ENCODE measurements at regions not wholly inside any gene's neighbourhood (a gene's known extent, or its start where the extent isn't known, plus 50 kb on each side); places are given as distances from the start of the nearest gene placed in this dataset.
A peak's percentile ranks its signal among the peaks of the same experiment; 100 is the strongest.

DNA sequence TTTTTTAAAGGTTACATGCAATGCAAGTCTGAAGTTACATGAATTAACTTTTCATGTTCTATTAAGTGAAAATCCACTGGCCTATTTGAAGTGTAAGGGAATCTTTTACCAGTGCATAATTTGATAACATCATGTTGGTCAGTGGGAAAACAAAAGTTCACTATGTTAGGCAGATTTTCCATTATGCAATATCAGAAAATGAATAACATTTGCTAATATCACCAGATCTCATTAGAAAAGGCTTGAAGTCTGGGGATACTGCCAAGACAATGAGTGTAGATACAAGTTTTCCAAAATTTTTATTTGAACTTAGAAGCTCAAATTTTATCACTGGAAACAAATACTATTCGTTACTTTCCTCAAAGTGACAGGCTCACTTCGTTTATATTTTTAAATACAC lies 296.4 kb upstream of the CDH4 start:
- DNase-seq (ENCODE audit: low read depth), result peak; percentile 61

DNA sequence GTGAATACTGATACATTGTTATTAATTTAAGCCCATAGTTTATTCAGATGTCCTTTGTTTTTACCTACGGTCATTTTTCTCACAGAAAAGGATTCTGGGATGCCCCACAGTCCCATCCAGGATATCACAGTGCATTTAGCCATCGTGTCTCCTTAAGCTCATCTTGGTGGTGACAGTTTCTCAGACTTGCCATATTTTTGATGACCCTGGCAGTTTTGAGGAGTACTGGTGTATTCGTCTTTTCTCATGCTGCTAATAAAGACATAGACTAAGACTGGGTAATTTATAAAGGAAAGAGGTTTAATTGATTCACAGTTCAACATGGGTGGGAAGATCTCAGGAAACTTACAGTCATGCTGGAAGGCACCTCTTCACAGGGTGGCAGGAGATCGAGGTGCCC lies 295.9 kb upstream of the CDH4 start:
- no peak for DNase-seq (ENCODE audit: low read depth)

DNA sequence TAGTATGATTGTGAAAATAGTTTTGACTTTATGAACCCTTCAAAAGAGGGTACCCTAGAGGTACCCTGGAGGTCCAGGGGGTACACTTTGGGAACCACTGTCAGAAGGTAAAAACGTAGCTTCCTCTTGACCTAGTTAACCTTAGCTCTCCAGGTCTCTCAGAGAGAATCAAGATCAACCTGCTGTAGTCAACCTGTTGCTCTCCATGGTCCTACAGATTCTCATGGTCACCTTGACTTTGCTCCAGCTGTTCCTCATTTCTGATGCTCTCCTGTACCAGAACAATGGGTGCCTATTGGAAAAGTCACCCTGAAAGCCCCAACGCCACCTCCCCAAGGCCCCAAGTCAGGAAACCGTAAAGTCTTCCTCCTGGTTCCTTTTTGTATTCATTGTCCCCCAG lies 294.4 kb upstream of the CDH4 start:
- no peak for DNase-seq (ENCODE audit: low read depth)

DNA sequence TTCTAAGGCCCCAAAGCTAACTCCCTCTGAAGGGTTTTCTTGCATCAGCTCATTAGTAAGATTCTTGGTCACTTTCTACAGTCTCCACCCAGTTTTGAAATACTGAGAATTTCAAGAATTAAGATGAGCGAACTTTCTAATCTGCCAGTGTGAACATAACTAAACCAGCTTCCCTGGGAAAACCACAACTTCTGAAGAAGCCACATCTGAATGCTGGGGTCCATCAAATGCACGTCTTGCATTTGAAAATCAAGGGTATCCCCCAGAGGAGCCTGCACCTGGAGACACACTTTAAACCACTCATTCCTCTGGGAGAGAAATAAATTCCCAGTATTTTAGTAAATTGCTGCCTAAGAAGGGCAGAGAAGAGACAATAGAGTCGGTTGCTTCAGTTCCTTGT lies 292.1 kb upstream of the CDH4 start:
- no peak for DNase-seq (ENCODE audit: low read depth)

DNA sequence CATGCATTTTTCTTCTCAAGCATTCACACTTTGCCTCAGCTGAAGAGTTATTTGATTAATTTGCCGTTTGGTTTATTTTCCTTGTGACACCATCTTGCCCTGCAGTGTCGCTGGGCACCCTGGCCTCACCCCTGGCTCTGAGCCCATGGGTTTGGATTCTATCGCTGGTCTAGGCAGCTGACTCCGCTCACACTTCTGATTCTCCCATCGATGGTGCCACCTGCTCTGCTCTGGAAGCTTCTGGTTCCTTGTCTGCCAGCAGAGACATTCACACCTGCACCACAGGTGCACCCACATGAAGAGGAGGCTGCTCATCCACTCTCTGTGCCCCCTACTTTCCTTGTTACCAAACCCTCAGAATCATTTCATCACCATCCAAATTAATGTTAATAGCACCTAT lies 291.6 kb upstream of the CDH4 start:
- DNase-seq (ENCODE audit: low read depth), result no peak

DNA sequence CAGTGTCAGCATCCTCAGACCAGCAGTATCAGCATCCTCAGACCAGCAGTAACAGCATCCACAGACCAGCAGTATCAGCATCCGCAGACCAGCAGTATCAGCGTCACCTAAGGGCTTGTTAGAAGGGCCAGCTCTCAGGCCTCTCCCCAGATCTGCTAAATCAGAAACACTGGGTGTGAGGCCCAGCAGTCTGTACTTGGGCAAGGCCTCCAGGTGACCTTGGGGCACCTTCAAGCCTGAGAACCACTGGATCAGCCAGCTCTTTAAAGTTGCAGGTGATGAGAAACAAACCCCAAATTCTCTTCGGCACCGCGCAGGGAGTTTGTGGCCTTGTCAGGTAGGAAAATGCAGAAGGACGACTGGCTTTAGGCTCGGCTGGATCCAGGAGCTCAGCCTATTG lies 290.5 kb upstream of the CDH4 start:
- no peak for DNase-seq (ENCODE audit: low read depth)

DNA sequence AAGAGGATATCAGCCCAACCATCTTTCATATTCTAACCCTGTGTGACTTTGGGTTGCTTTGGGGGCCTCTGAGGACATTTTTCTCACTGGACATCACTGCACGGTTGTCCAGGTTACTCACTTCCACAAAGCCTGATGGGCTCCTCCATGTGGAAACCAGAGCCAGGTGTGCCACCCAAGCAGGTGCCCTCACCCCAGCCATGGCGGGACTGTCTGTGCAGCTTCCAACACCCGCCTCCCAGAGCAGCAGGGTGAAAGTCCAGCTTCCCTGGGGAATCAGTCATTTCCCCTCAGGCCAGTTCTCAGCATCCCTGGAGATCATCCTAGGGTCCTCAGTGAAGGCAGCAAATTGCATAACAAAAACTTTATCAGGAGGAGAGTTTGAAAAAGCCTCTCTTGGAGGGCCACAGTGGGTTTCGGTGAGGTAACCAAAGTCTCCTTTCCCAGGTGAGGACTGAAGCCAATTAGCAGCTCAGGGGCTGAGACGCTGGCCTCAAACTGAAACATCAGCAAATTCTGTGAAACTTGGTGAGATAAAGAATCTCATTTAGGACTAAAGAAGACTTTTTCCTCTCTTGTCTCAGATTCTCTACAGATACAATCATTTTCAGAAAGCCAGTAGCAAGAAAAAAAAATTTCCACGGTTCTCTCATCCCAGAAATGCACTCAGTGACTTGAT lies 289.6 kb upstream of the CDH4 start:
- DNase-seq (ENCODE audit: low read depth), result no peak

DNA sequence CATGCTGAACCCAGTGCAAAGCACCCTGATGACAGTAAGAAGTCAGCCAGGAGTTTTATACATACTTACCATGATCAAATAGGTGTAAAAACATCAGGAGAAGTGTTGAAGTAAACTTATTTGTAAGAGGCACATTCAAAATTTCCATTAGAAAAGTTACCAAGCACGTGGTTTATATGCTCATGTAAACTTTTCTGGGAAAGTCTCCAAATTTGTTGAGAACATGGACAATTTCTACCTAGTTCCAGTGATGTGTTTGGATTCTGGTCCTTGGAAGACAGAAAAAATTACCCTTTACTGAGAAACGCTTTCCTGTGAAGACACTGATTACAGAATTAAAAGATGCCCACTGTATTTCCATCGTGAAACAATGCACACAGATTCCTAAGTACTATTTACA lies 288.9 kb upstream of the CDH4 start:
- no peak for DNase-seq (ENCODE audit: low read depth)

DNA sequence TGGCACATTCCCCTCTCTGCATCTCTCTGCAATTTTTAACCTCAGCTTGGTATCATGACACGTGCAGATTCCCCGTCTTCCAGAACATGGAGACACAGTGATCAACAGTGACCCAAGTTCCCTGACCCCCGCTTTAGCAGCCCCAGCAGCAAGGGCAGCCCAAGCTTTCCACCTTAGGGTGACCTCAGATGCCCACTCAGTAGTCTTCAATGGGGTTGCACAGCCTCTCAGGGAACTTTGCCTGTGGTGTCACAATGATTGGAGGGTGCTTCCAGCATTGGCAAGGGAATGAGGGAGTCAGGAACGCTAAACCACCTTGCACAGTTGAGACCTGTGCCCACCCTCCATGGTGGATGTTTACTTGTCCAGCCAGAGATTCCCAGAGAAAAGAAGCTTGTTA lies 287.1 kb upstream of the CDH4 start:
- DNase-seq (ENCODE audit: low read depth), result no peak

DNA sequence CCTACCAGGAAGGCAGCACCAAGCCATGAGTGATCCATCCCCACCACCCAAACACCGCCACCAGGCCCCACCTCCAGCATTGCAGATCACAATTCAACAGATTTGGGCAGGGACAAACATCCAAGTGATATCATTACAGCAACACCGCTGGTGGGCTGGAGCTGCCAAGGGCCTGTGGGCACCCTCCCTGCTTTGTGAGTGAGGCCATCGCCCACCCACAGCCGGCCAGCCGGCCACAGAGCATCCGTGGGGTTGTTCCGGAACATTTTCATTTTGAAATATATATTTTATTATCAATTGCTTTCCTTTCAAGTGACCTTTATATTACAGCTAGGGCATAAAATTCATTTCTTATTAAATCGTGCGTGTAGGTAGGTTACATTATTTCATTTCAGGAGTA lies 286.0 kb upstream of the CDH4 start:
- no peak for DNase-seq (ENCODE audit: low read depth)

DNA sequence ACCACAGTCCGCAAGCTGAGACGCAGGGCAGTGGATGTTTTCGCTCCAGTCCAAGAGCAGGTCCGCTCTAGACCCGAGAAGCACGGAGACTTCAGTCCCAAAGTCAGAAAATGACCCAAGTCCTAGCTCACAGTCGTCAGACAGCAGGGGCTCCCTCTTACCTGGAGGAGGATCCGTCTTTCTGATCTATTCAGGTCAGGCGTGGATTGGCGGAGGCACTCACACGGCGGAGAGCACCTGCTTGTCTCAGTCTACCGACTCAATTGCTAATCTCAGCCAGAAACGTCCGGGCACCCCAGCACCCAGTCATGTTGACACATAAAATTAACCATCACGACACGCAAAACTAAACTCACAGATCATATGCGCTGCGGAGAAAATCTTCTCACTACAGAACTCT lies 285.3 kb upstream of the CDH4 start:
- DNase-seq (ENCODE audit: low read depth), result no peak

DNA sequence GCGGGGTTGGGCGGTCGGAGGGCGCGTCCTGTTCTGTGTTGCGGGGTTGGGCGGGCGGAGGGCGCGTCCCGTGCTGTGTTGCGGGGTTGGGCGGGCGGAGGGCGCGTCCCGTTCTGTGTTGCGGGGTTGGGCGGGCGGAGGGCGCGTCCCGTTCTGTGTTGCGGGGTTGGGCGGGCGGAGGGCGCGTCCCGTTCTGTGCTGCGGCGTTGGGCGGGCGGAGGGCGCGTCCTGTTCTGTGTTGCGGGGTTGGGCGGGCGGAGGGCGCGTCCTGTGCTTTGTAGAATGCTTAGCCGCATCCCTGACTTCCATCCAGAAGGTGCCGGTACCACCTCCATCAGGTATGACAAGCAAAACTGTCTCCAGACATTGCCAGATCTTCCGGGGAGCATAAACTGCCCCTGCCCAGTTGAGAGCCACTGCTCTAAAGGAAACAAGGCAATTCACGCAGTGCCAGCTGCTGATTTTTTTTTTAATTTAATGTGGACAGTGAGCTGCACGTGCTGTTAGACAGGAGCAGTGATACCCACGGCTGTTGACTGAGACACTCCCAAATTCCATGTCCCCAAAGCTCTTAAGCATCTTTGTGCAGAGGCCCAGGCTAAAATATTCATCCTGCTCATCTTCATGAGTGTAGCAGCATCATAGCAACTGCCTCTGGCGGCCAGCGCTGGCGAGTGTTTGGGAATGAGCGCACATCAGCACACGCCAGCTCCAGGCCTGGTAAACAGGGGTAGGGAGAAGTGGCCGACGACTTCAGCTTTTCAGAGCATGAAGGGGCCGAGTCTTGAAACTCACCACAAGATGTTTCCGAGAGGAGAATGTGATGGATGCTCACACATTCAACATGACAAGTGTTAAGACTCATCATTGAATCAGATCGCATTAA lies 284.4 kb upstream of the CDH4 start:
- no peak for DNase-seq (ENCODE audit: low read depth)

DNA sequence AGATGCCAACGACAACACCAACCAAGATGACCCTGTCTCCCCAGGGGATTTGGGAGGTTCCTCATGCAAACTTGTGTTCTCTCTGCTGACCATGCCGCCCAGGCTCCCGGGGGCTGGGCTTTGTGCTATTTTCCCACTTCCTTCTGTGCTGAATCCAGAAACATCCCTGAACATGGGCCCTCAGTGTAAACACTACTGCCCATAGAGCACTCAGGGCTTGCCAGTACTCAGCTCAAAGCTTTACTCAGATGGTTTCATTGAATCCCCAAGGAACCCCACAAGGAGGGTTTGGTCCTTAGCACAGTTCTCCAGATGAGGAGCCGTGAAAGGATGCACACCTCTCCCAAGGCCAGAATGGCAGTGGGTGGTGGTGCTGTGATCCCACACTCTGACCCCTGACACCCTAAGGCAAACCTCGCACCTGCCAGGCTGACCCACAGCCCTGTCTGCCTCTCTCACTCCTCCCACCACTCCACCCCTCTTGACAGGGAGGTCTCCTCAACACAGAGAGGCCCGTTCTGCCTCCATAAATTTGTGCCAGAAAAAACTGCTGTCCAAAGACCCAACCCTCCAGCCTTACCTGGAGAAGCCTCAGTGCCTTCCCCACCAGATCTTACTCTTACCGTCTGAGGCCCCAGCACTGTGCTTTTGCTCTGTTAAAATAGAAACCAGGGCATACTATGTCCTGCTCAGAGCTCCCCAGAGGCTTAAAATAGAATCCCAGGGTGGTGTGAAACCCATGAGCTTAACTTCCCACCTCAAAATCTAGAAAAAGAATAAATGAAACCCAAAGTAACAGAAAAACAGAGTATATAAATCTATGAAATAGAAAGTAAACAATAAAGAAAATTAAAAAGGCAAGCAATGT lies 283.0 kb upstream of the CDH4 start:
- no peak for DNase-seq (ENCODE audit: low read depth)

DNA sequence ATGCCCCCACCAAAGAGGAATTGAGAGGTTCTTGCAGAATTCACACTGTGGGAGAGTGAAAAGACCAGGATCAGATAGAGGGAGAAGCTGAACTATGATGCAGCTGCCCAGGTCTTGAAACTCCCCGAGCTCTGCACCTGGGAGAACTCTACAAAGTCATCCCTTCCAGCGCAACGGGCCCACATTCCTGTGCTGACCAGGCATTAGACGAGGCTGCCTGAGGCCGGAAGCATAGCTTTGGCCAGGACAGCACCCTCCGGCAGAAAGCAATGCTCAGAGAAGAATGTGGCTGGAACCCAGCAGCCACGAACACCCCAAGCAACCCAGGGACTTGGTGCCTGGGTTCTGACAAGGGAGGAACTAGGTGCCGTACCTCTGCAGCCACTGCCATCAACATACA lies 281.5 kb upstream of the CDH4 start:
- no peak for DNase-seq (ENCODE audit: low read depth)

DNA sequence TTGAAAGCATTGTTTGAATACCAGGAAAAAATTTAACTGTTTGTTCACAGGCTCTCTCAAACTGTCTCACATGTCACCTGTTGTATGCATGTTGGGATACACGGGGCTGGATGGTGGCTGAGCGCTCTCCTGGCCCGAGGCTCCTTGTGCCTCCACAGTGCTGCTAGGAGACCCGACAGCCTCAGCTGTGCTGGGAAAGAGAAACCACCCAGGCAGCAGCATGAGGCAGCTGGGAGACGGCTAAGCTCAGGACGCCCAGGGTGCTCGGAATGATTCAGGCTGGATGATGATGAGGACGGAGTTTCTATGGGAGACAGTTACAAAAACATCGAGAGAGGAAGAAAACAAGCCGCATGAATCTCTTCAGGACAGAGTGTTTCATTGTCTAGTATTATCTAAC lies 278.0 kb upstream of the CDH4 start:
- no peak for DNase-seq (ENCODE audit: low read depth)

DNA sequence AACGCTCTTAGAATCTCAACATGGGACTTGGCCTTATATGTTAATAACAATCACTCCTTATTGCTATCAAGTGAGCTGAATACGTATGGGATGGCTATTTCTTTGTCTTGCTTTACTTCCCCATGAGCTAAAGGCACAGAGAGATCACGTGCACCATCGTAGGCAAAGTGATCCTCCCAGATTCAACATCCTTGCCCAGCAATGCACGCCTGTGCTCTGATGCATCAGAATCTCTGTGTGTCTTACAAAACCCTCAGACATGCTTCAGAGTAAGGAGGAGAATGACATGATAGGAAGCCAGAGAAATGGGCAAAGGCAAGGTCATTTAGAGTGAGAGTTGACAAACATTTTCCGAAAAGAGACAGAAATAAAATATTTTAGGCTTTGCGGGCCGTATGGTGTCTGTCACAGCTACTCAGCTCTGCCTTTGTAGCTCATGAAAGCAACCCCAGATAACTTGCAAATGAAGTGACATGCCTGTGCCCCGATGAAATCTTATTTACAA lies 277.6 kb upstream of the CDH4 start:
- no peak for DNase-seq (ENCODE audit: low read depth)

DNA sequence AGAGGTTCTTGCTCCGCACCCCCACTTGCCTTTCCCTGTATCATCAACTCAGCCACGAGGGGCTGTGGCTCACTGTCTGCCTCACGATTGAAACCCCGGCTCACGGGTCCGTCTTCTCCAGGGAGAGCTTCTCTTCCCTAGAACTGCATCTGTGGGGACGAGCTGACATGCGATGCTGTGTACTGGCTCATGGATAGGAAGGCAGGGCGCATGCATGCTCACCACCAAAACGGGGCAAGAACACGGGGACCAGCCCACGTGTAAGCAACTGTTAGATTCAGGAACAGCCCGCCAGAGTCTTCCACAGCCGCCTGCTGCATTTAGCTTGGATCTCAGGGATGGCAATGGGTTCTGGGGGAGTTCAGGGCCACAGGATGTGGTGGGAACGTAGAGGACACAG lies 275.9 kb upstream of the CDH4 start:
- no peak for DNase-seq (ENCODE audit: low read depth)

DNA sequence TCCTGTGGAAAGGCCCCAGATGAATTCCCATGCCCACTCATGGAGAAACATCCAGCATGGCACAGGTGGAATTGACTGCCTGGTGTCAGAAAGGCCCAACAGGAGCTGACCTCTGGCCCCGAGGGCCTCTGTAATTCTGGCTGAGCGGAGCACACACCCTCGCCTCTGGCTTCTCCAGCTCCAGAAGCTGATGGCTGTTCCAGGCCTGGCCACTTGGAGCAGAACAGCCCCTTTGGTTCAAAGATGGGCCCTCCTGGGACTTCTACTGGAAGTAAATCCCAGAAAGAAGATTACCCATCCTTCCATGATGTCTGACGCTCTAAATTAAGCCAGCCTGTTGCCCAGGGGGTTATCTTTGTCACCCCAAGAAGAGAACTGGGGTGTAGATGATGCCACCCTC lies 275.1 kb upstream of the CDH4 start:
- DNase-seq (ENCODE audit: low read depth), result no peak

DNA sequence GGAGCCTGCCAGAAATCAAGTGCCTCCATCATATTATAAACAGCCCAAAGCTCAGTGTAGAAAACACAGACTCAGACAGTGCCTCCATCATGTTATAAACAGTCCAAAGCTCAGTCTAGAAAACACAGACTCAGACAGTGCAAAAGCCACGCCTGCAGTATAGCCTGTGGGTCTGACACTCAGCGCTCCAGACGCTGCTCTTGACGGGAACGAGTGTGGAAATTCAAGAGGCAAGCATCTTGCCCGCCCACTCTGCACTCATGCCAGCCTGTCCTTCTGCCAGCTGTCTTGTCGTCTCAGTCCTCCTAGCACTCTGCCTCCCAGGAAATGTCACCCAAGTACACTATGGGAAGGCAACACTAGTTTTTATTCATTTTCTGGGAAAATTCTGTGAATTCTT lies 274.2 kb upstream of the CDH4 start:
- no peak for DNase-seq (ENCODE audit: low read depth)

DNA sequence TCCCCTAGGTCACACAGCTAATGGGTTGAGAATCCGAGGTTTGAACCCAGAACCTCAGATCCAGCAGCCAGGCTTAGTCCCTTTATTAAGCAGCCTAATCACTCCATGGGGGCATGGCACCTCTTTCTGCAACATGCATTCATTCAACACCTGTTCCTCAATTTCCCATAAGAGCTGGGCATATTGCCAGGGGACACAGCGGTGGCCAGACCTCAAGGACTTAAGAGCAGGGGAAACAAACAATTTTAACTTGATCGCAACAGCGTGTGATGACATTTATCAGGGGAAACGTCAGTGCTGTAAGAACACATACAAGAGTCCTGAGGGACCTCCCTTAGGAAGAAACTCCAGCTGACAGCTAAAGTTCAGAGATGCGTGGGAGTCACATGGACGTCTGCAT lies 267.4 kb upstream of the CDH4 start:
- no peak for DNase-seq (ENCODE audit: low read depth)

DNA sequence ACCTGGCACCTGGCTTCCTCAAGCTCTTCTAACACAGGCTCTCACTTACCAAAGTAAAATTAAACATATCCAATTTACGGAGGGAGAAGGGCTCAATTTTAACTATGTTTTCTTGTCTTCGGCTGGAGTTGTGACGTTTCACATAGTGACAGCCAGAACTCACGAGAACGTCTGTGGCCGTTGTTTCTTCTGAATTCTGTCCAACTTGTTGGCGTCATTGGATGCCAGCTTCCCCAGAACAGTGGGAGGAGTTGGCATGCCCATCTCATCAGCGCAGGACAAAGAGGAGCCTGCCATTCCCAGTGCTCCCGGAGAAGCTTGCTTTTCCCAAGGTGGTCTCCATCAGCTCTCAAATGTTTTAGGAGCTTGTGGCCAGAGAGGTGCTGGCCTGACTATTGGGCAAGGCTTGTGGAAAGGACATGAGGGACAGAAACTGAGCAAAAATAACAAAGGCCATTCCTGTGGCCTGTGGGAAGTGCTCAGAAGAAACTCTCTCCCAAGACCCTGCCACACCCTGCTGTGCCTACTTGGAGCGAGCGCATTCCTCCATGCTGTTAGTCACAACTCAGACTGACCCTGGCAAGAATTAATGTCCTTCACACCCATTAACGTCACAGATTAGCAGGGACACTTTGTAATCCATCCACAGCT lies 265.4 kb upstream of the CDH4 start:
- no peak for DNase-seq (ENCODE audit: low read depth)

DNA sequence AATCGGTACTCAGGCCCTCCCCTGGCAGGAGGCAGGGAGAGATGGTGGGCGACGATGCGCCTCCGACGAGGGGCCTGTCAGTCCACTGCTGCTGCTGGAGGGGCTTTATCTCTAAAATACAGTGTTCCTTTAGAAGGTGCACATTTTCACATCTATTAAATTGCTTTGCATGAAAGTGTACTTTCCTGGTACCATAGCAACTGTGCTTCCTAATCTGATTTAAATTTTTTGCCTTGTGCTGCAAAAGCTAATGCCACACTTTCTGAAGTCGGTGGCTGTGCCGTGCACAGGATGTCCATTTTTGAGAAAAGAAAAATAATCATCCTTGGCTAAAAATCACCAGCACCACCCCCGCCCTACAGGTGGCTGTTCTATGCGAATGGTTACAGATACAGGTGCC lies 262.0 kb upstream of the CDH4 start:
- DNase-seq (ENCODE audit: low read depth), result no peak

All from forelimb muscle (tissue), 1 donor.